Caco-2 (cell line): ENCODE measurements at regions not wholly inside any gene's neighbourhood (a gene's known extent, or its start where the extent isn't known, plus 50 kb on each side); places are given as distances from the start of the nearest gene placed in this dataset.

Experiments used
- BruUV-seq: library from RNA; stranded (reverse); fragments of 400-500 nt; replicated peaks from 2 replicates; lab custom pipeline; 2021; lab: Mats Ljungman, UMichigan
- CTCF ChIA-PET: fragments of 300-600 bp; sonication (Branson Sonifier 250); formaldehyde crosslinking; loops from one replicate; lab custom pipeline; 2022; ENCODE audit warnings: antibody characterized with exemption; lab: Charles Lee
- POLR2A ChIA-PET: fragments of 300-600 bp; sonication (Branson Sonifier 250); formaldehyde crosslinking; loops from one replicate; lab custom pipeline; 2022; ENCODE audit warnings: antibody characterized with exemption; lab: Charles Lee
- DNase-seq, 2 experiments: peaks; one replicate each; pipeline versions ENCODE4 v3.0.0 to v3.0.0-alpha.2; 2020 to 2022
- H3K27me3 ChIP-seq: replicated peaks from 2 replicates; pipeline ENCODE4 v1.6.0; 2011; ENCODE audit warnings: low read length; ENCODE audit not compliant: control insufficient read depth, insufficient read depth
- H3K36me3 ChIP-seq: 2 replicates; pipeline ENCODE4 v1.5.1; 2011; ENCODE audit warnings: low read length; ENCODE audit not compliant: control insufficient read depth, insufficient read depth
- H3K4me1 ChIP-seq: fragments of 250-450 bp; sonication (Bioruptor Pico); 2 replicates; pipeline ENCODE4 v1.5.1; 2020; ENCODE audit warnings: mild to moderate bottlenecking
- H3K4me3 ChIP-seq: 2 replicates; pipeline ENCODE4 v1.5.1; 2011; ENCODE audit warnings: low read depth, mild to moderate bottlenecking, control low read depth, low read length
- H3K9me3 ChIP-seq: fragments of 250-450 bp; sonication (Bioruptor Pico); 2 replicates; pipeline ENCODE4 v1.5.1; 2020; ENCODE audit warnings: mild to moderate bottlenecking, moderate library complexity
- H3K27ac Mint-ChIP-seq: one replicate; pipeline ENCODE4 v1.8.0; 2022; ENCODE audit warnings: mixed read lengths; ENCODE audit not compliant: unreplicated experiment
- H3K27me3 Mint-ChIP-seq: one replicate; pipeline ENCODE4 v1.8.0; 2022; ENCODE audit warnings: mixed read lengths; ENCODE audit not compliant: insufficient read depth, unreplicated experiment
- H3K36me3 Mint-ChIP-seq: one replicate; pipeline ENCODE4 v1.8.0; 2022; ENCODE audit warnings: mild to moderate bottlenecking, mixed read lengths; ENCODE audit not compliant: insufficient read depth, unreplicated experiment
- H3K4me1 Mint-ChIP-seq: one replicate; pipeline ENCODE4 v1.8.0; 2022; ENCODE audit warnings: low read depth, mixed read lengths; ENCODE audit not compliant: unreplicated experiment
- H3K4me3 Mint-ChIP-seq: one replicate; pipeline ENCODE4 v1.8.0; 2022; ENCODE audit warnings: mild to moderate bottlenecking, moderate library complexity, mixed read lengths; ENCODE audit not compliant: unreplicated experiment
- H3K9me3 Mint-ChIP-seq: one replicate; pipeline ENCODE4 v1.8.0; 2022; ENCODE audit warnings: mixed read lengths; ENCODE audit not compliant: unreplicated experiment
- intact Hi-C: fragments of 100-400 bp; cut with micrococcal nuclease; formaldehyde crosslinking; loops from one replicate; pipeline ENCODE4 v1.10.0; 2022; ENCODE audit not compliant: unreplicated experiment
- TF ChIP-seq, protein P1 (sequence below), 2 experiments: fragments of 200-600 bp in 1 of 2; IDR thresholded peaks; 1 replicate in 1 of 2; 2 replicates in 1 of 2; pipeline versions ENCODE4 v1.5.1 to v1.8.0; 2011 to 2022; ENCODE audit warnings: antibody characterized with exemption in 1 of 2, control low read depth in 1 of 2, inconsistent platforms in 1 of 2, low read depth in 1 of 2, low read length in 1 of 2, mild to moderate bottlenecking in 1 of 2, moderate library complexity in 1 of 2; ENCODE audit not compliant: insufficient read depth in 1 of 2, severe bottlenecking in 1 of 2, unreplicated experiment in 1 of 2

DNA sequence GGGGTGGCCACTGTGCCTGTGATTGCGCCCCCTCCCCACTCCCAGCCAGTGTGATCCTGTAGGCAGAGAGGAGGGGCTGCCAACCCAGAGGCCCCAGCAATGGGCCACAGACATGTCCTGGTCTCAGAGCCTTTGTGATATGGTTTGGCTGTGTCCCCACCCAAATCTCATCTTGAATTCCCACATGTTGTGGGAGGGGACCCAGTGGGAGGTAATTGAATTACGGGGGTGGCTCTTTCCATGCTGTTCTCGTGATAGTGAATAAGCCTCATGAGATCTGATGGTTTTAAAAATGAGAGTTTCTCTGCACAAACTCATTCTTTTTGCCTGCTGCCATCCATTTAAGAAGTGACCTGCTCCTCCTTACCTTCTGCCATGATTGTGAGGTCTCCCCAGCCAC lies 56.8 kb upstream of the ZNF469 start:
- H3K27me3 Mint-ChIP-seq: no peaks in the 10 kb centered on the region
- H3K4me3 Mint-ChIP-seq: no peak overlapping the region
- H3K9me3 ChIP-seq: peaks cover 3% of the 10 kb centered on the region; the same call in 1 of the 2 replicates
- no peaks in the 10 kb centered on the region for H3K9me3 Mint-ChIP-seq
- H3K27ac Mint-ChIP-seq: no peak overlapping the region
- H3K36me3 ChIP-seq: no peaks in the 10 kb centered on the region
- ChIA-PET CTCF (no interaction called here), POLR2A (no interaction called here)
- no peaks in the 10 kb centered on the region for H3K27me3 ChIP-seq
- DNase-seq: no peak
- H3K4me3 ChIP-seq: no peak overlapping the region
- no peaks in the 10 kb centered on the region for H3K36me3 Mint-ChIP-seq
- no TSS peak for BruUV-seq
- TF ChIP-seq, protein P1, sequence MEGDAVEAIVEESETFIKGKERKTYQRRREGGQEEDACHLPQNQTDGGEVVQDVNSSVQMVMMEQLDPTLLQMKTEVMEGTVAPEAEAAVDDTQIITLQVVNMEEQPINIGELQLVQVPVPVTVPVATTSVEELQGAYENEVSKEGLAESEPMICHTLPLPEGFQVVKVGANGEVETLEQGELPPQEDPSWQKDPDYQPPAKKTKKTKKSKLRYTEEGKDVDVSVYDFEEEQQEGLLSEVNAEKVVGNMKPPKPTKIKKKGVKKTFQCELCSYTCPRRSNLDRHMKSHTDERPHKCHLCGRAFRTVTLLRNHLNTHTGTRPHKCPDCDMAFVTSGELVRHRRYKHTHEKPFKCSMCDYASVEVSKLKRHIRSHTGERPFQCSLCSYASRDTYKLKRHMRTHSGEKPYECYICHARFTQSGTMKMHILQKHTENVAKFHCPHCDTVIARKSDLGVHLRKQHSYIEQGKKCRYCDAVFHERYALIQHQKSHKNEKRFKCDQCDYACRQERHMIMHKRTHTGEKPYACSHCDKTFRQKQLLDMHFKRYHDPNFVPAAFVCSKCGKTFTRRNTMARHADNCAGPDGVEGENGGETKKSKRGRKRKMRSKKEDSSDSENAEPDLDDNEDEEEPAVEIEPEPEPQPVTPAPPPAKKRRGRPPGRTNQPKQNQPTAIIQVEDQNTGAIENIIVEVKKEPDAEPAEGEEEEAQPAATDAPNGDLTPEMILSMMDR (IDR thresholded peaks at IDR 0.05; ENCODE audit: insufficient read depth in 1 of 2, low read depth in 1 of 2, low read length in 1 of 2, severe bottlenecking in 1 of 2, unreplicated experiment in 1 of 2): no peak
- H3K4me1 ChIP-seq: no peaks in the 10 kb centered on the region
- no peaks in the 10 kb centered on the region for H3K4me1 Mint-ChIP-seq
- intact Hi-C loops: no loop called here

DNA sequence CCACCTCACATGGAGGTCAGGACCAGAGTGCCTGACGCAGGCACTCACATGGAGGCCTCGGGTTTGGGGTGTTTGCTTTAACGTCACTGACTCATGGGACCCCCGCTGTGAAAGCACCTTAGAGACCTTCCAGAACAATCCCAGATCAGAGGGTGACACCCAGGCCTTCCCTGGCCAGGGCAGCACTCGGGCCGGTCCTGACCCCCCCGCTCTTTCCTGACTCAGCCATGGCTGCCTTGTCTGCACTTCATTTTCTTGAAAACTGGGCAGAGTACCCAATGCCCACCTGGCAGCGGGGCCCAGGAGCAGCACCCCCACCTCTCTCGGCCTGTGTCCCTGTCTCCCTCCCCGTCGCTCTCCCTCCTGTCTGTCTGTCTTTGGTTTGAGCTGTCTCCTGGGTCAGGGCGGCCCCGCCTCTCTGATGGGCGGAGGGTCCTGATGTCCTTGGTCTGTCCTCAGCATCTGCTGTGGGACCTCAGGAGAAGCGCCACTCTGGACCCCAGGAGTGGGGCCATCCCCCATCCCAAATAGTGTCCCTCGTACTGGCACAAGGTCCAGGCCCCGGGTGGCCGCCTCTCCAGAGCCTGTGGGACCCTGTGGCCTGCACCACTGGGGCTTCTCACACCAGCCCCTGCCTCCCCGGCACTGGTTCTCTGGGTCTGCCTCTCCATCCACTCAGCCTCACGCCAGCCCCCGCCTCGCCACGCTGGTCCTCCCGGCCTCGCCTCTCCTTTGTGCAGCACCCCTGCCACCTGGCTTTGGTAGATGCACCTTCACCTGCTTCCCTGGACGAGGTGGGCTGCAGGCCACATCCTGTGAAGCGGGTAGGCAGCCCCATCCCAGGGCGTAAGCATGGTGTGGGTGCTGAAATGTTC lies 55.9 kb upstream of the ZNF469 start:
- intact Hi-C loops: no loop called here
- H3K4me3 ChIP-seq: no peak overlapping the region
- no peak for DNase-seq
- BruUV-seq: no TSS peak
- no peaks in the 10 kb centered on the region for H3K9me3 ChIP-seq
- TF ChIP-seq, protein P1 (IDR thresholded peaks at IDR 0.05; ENCODE audit: insufficient read depth in 1 of 2, low read depth in 1 of 2, low read length in 1 of 2, severe bottlenecking in 1 of 2, unreplicated experiment in 1 of 2): no peak
- Mint-ChIP-seq H3K27ac (no peak overlapping the region), H3K27me3 (no peaks in the 10 kb centered on the region), H3K4me3 (no peak overlapping the region), H3K9me3 (no peaks in the 10 kb centered on the region), H3K4me1 (no peaks in the 10 kb centered on the region), H3K36me3 (no peaks in the 10 kb centered on the region)
- H3K27me3 ChIP-seq: no peaks in the 10 kb centered on the region
- no peaks in the 10 kb centered on the region for H3K36me3 ChIP-seq
- ChIA-PET CTCF (no interaction called here), POLR2A (no interaction called here)
- no peaks in the 10 kb centered on the region for H3K4me1 ChIP-seq

DNA sequence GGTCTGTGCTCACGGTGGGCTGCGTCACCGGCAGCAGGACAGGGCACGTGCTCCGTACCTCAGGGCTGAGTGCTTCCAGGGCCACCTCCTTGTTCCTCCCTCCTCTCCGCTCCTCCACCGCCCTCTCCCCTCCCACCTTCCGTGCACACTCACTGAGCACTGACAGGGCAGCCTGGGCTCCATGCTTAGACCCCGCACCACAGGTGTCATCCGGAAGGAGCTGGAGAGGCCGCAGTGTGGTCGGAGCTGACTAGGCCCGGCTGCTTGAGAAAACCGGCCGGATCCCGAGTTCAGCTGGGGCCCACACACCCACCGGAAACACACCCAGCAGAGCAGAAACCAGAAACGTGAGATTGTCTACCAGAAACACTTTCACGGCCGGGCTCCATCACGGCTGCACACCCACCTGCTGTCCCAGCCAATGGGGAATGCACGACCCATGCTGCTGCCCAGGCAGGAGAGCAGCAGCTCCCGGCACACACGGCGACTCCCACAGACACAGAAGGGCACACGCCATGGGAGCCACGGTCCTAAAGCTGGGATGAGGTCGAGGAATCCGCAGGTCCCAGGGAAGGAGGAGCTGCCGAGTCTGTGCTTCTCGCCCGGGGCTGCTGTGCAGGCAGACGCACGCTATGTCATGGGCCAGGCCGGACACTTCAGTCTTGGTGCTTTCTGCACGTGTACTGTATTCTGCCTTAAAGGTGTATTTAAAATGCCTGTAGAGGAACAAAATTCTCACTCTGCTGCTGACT lies 55.0 kb upstream of the ZNF469 start:
- intact Hi-C loops: no loop called here
- Mint-ChIP-seq H3K4me3 (no peak overlapping the region), H3K27me3 (no peaks in the 10 kb centered on the region), H3K4me1 (no peaks in the 10 kb centered on the region), H3K27ac (no peak overlapping the region), H3K9me3 (no peaks in the 10 kb centered on the region), H3K36me3 (no peaks in the 10 kb centered on the region)
- ChIA-PET CTCF (no interaction called here), POLR2A (no interaction called here)
- DNase-seq: no peak
- H3K36me3 ChIP-seq: no peaks in the 10 kb centered on the region
- H3K27me3 ChIP-seq: no peaks in the 10 kb centered on the region
- H3K4me1 ChIP-seq: no peaks in the 10 kb centered on the region
- no TSS peak for BruUV-seq
- H3K4me3 ChIP-seq: no peak overlapping the region
- no peaks in the 10 kb centered on the region for H3K9me3 ChIP-seq
- TF ChIP-seq, protein P1 (IDR thresholded peaks at IDR 0.05; ENCODE audit: insufficient read depth in 1 of 2, low read depth in 1 of 2, low read length in 1 of 2, severe bottlenecking in 1 of 2, unreplicated experiment in 1 of 2): no peak
